ENCODE measurements at regions not wholly inside any gene's neighbourhood (a gene's known extent, or its start where the extent isn't known, plus 50 kb on each side); places are given as distances from the start of the nearest gene placed in this dataset.
"Not testable (repeated sequence)": the region's sequence is repeated elsewhere in the genome, so short reads cannot be mapped to it uniquely, and the experiment has no call there.

DNA sequence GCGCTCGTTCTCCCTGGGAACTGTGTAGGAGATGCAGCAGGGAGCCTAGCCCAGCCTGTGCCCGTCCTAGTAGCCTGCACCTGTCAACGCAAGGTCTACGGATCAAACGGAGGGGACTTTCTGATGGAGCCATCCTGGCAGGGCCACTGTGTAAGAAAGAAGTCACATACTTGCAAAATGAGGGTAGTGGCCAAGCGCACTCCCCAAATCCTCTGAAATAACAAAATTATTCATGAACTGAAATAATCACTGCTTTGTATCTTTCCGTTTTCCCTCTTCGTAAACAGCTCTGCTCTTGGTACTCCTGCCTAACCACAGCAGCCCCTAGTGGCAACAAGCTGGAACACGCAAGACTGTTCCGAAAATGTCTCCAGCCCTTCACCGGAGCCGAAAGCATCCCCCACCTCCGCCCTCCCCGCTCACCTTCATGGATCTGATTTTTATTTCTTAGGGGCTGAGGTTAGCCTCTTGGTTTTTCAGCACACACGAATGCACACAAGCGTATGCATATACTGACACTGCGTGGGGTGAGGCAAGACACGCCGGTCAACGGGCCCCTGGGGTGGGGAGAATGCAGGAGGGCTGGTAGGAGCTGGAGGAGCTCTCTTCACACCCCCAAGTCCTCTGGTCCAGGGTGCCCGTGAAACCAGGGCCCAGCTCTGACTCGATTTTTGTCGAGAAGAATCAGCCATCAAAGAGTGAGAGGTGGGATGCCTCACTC lies 100.8 kb downstream of the ABCC12 start:
- no peak for DNase-seq (ENCODE audit: low read depth in 2 of 2)

DNA sequence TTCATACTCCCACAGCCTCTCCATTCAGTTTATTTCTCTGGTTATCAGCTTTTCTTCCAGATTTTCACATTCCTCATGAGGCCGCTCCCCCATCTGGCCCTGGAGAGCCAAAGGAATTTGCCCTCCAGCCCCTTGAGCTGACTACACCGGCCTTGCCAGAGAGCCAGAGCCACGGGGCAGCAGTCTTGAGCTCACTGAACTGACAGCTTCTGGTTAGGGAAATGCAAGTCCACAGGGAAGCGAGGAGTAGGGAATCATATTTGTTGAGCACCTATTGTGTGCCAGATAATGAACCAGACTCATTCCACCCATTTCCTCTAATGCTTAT lies 102.4 kb downstream of the ABCC12 start:
- no peak for DNase-seq (ENCODE audit: low read depth in 2 of 2)

DNA sequence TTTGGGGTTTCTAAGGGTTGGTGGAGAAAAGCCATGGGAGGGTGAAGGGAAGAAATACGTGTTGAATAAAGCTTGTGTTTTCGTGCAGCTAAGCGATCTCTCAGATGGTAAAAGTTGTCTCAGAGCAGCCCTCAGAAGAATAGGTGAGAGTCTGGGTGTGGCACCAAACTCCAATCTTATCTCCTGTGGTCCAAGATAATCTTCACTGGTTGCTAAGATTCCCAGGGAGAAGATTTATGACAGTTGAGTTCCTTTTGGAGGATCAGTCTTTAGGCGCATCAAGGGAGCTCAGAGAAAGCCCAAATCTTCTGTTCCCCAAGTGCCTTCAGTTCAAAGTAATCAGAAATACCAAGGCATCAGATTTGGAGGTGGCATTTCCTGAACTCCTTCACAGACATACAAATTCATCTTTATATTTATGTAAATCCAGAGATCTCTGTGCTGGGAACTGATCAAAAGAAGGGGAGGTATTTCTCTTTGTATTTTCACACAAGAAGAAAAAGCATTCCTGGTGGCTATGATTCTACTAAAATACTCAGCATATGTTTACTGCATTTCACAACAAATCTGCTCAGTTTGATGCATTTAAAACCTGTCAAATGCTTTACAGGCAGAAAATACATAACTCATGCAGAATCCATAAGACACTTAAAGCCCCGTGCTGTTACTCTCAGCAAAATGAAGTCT lies 102.9 kb downstream of the ABCC12 start:
- no peak for DNase-seq (ENCODE audit: low read depth in 2 of 2)

DNA sequence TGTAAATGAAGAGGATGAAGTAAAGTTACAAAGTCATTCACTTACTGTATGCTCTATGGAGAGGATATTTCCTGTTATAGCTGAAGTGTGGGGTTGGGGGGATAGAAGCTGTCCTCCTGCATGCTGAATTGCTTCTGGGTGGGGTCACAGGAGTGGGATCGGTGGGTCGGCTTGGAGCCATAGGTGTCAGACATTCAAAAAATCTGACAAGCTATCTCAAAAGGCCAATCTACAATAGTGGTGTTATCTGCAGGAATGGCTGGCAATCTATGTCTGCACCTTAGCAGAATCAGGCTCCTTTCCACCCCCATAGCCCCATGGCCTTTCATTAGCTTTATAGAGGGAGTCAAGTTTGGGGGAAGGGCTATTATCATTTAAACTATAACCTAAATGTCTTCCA lies 104.9 kb downstream of the ABCC12 start:
- DNase-seq (ENCODE audit: low read depth in 2 of 2) = no peak

DNA sequence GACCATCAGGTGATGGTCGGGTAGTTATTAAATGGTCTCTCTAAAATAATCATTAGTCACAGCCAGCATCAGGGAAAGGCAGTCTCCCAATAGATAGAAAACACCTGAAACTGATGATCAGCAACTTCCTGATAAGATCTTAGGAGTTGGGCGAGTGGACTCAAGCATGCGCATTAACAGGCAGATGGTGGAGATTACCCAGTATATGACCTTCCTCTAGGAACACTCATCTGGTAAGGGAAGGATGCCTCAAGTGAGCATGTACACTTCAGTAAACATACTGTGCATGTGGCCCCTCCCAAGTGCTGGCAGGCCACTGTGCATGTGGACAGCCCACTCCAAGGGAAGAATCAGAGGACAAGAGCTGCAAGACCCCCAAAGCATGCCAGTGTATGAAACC lies 105.9 kb downstream of the ABCC12 start:
- DNase-seq (ENCODE audit: low read depth in 2 of 2) = no peak

DNA sequence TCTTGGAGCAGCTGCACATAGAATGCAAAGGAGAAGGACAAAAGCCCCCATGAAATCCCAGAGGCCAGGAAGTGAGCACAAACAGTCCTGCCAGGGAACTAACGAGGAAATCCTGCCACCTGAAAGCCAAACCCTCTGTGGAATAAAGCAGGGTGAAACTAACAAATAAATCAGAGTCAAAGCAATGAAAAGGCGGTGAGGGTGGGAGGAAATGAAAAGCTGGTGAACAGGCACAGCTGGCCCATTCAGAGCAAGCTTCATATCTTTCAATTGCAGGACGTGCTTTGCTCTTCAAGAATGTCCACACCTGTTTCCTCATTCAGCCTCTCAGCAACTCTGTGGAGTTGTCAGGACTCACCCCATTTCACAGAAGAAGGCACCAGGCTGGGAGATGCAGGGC lies 108.1 kb downstream of the ABCC12 start:
- no peak for DNase-seq (ENCODE audit: low read depth in 2 of 2)

DNA sequence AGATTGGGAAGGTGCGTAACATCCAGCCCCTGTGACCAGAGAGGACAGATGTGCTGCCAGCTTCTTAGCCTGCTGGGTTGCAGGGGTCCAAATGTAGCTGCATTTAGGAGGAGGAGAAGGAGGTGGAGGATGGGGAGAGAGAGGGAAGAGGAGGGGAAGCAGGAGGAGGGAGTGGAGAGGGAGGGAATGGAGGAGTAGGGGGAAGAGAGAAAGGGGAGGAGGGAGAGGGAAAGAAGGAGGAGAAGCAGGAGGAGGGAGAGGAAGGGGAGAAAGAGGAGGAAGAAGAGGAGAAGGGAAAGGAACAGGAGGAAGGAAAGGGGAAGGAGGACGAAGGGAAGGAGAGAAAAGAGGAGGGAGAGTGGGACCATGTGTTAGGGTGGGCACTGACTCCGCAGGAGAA lies 108.6 kb downstream of the ABCC12 start:
- no peak for DNase-seq (ENCODE audit: low read depth in 2 of 2)

DNA sequence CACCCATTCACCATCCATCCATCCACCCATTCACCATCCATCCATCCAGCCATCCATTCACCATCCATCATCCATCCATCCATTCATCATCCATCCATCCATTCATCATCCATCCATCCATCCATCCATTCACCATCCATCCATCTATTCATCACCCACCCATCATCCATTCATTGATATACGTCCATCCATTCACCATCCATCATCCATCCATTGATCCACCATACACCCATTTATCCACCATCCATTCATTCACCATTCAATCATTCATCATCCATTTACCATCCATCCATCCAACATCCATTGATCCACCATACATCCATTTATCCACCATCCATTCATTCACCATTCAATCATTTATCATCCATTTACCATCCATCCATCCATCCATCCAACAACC lies 111.7 kb downstream of the ABCC12 start:
- no peak for DNase-seq (ENCODE audit: low read depth in 2 of 2)

DNA sequence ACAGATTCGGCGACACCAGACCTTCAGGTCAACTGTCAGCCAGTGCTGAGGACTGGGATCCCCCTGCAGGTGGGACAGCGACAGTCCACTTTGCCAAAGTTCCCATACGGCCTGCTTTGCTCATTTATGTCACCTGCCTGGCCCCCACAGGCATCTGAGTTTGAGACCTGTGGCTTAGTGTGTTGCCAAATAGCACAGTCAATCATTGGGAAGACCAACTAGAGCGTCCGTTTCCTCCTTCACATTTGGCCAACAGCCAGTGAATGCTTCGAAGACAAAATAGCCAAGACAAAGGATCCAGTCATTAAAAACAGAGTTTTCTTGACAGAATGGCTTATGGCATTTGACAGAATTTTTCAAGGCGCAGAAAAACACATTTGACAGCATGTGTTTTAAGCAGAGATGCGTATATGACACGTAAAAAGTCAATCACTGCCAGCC lies 113.8 kb downstream of the ABCC12 start:
- no peak for DNase-seq (ENCODE audit: low read depth in 2 of 2)

DNA sequence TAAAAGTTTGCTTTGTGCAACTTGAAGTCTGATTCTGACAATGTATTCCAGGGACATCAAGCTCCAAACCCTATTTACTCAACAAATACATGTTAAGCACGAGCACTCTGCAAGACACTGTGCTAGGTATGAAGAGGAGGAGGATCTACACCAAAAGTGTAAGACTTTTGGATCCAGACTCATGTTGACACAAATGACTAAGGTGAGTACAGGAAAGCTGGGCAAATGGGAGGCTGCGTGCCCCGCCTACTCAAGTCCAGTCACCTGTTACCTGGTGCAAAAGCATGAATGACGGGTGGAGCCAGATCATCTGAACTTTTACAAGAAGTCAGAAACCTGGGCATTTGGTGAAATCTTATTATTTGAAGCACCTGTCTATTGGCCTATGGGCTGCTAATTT lies 120.7 kb downstream of the ABCC12 start:
- DNase-seq (ENCODE audit: low read depth in 2 of 2) = no peak

DNA sequence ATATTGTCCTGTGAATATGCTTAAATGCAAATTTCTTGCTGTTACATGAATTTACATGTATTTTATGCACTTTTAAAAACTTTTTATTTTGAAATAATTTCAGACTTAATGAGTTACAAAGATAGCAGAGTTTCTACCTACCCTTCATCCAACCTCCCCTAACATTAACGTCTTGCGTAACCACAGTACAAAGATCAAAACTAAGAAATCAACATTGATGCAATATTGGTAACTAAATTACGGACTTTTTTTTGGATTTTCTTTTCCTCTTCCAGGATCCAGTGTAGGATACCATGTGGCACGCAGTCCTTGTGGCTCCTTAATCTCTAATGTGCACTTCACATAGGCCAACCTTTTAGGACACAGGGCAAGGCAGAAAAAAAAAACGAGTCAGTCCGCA lies 124.9 kb downstream of the ABCC12 start:
- no peak for DNase-seq (ENCODE audit: low read depth in 2 of 2)

DNA sequence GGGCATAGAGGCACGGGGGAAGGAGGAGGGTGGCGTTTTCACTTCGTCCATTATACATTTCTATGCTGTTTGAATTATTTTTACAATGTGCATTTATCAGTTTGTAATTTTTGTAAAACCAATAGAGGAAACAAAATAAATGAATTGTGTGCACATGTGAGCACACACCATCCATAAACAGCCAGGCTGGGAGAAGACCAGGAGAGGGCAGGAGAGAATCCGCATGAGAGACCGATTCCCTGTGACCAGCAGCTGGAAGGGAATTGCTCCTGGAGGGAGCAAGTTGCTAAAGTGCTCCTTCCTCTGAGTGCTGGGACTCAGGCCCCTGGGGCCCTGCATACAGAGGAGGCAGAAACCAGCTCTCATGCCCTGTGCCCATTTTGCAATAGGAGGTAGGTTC lies 126.0 kb downstream of the ABCC12 start:
- no peak for DNase-seq (ENCODE audit: low read depth in 2 of 2)

DNA sequence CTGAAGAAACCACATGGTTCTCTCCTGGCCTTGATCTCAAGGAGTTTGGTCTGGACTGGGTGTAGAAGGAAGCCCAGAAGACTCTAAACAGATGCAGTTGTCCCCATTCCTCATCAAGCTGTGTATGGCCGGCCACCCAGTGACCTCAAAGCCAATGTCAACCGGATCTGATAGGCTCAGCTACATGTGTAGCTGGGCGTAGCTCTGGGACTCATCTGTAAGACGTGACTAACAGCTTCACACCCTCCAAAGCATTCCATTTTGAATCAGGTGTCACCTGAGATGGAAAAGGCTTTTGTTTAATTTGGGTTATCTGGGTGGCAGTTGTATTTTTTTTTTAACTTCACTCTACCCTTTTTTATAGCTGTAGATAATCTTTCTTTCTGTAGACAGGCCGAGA lies 130.4 kb downstream of the ABCC12 start:
- no peak for DNase-seq (ENCODE audit: low read depth in 2 of 2)

DNA sequence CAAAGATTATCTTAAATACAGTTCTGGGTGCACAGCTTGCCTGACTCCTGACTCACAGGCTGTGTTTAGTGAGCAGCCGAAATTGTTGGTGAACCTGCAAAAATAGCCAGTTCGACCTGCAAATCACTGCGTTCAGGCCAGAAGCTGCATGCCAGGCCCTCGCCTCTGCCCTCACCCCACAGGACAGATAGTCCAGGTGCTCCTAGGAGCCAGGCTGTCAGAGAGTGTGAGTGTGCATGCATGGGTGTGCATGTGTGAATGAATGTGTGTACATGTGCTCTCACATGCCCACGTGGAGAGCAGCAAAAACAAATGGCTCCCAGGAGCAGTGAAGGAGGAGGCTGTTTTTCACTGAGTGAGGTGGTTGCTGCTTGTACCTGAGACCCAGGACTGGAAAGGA lies 131.8 kb downstream of the ABCC12 start:
- no peak for DNase-seq (ENCODE audit: low read depth in 2 of 2)

DNA sequence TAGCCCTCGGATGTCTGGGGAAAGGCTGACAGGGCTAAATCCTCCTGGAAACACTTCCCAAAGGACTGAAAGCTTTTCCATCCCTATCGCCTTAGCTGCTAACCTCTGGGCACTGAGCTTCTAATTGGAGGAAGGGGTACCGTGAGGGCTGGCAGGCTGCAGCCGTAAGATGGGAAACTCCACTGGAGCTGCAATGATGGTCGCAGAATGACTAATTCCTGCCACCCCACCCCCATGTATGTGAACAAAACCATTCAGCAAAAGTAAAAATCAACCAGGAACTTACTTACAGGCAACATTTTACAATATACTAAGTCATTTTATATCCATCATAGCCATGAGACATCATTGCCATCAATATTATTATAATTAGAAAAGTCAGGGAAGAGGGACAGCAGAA lies 133.3 kb downstream of the ABCC12 start:
- DNase-seq (ENCODE audit: low read depth in 2 of 2) = no peak

DNA sequence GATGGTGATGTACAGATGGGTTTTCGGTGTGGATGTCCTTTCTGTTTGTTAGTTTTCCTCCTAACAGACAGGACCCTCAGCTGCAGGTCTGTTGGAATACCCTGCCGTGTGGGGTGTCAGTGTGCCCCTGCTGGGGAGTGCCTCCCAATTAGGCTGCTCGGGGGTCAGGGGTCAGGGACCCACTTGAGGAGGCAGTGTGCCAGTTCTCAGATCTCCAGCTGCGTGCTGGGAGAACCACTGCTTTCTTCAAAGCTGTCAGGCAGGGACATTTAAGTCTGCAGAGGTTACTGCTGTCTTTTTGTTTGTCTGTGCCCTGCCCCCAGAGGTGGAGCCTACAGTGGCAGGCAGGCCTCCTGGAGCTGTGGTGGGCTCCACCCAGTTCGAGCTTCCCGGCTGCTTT lies 135.2 kb downstream of the ABCC12 start:
- not testable (repeated sequence) for DNase-seq (ENCODE audit: low read depth in 2 of 2)

DNA sequence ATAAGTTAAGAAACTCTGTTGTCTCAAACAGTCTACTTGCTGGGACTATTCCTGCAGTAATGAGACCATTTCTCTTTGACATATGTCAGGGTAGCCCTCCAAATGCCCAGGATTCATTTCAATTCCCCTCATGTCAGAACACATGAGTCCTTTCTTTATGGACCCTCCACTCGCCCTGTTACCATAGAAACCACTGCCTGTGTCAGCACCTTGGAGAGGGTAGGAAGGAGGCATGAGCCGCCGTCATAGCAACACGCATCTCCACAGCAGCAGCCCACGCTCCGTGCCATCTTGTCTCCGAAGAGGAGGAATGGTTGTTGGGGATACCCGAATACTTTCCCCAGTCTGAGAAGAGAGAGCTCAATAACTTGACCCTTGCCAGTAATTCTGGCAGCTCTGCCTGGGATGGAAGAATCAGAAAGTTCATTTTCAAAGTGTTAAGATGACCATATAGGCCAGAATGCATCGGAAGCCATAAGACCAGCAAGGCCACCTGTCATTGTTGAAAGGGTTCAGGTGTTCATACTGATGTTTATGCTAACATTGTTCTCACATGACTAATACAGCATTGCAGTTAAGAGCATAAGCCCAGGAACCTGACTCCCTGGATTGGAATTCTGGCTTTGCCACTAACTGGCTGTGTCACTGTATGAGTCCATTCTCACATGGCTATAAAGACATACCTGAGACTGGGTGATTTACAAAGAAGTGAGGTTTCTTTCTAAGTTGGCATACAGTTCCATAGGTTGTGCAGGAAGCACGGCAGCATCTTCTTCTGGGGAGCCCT lies 141.3 kb downstream of the ABCC12 start:
- DNase-seq (ENCODE audit: low read depth in 2 of 2) = no peak

DNA sequence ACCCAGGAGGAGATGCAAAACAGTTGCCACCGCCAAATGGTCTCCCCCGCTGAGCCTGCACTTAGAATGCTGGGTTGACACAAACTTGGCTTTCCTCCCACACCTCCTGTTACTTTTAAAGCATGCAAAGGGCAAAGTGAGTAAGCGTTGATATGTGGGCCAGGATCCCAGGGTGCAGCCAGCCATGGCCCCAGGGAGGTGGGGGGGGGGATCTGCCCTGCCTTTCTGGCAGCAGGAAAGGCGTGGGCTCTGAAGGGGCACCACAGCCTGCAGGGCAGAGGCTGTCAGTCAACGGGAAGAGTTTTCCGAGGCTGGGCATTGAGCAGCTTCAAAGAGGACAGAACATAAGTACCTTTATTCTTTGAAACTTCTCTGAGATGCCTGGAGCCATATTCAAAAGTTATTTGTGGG lies 142.3 kb downstream of the ABCC12 start:
- DNase-seq (ENCODE audit: low read depth in 2 of 2) = no peak

DNA sequence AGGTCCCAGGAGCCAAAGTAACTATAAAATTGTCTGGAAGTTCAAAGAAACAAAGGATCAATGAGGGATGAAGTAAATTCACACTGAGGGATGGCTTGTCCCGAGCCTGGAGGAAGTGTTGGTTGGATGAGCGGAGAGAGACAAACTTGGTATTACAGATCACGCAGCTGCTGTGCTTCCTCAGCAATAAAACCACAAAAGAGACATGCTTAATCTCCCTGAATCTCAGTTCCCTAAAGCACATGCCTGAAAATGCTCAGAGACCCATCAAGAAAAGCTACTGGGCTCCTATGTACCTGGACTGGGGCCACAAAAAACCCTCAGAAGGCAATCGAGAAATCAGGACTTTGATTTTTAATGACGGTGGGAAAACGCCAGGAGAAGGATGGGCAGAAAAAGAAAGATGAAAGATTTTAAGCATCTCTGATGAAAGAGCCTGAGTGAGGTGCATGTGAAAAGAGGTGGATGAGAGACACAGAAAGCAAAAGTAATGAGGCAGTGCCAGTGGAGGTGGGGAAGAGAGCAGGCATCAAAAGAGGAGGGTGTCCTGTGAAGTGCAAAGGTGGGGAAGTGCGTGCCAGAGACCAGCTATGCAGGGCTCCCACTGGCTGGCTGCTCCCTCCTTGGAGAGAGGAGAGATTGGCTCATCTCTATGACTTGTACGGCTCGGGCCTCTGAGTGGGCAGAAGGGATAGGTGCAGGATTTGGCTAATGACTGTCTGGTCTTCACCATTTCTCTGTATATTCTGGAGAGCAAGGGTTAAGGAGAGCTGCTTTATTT lies 143.7 kb downstream of the ABCC12 start:
- DNase-seq (ENCODE audit: low read depth in 2 of 2) = no peak

DNA sequence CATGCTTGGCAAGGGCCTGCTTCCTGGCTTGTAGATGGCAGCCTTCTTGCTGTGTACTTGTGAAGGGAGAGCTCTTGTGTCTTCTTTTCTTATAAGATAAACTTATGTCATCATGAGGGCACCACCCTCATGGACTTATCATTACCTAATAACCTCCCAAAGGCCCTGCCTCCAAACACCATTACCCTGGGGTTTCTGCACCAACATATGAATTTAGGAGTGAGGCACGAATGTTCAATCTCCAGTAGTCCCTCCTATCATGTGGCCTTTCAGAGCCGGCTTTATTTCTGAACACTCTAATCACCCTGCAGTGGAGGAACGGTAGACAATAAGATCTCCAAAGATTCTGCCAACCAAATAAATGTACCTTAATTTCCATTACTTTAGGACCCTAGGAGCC lies 144.3 kb downstream of the ABCC12 start:
- DNase-seq (ENCODE audit: low read depth in 2 of 2) = no peak

DNA sequence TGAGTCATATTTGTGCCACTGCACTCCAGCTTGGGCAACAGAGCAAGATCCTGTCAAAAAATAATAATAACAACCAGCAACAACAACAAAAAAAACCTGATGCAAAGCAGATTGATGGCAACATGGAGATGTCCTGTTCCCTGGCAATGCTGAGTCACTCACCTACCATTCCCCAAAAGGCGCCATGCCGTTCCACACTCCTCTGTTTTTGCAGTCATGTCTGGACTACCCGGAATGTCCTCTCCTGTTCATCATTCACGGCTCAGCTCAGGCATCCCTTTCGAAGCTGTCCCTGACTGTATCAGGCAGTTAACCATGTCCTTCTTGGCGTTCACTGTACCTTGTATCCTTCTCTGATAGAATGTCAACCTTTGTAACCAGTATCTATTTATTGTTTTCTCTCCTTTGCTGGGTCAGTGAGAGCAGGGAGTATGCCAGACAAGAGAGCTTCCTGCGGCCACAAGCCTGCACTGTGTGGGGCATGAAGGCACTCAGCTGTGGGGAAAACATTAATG lies 147.7 kb downstream of the ABCC12 start:
- no peak for DNase-seq (ENCODE audit: low read depth in 2 of 2)

DNA sequence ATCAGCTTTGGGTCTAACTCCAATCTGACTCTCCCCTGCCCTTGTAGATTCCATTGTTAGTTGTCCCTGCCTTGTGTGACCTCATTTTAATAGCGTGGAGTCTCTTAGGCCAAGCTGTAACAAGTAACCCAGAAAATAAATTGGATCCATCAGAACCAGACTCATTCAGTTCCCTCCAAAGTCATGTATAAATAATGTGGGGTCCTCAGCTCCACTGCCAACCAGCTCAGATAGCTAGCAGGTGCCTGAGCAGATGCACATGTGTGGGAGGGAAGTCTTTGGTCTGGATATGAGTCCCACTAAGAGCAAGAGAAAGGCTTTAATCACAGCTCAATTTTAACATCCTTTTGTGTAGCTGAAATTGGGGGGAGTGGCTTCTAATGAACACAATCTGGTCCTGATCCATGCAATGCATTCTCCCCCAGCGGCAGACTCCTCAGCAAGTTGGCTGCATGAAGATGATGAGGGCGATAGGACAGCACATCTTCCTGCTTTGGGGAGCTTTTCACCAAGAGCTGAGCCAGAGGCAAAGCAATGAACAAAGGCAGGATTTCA lies 151.6 kb downstream of the ABCC12 start:
- DNase-seq (ENCODE audit: low read depth in 2 of 2) = no peak
